Stomach (tissue), 8 donors: ENCODE measurements at regions not wholly inside any gene's neighbourhood (a gene's known extent, or its start where the extent isn't known, plus 50 kb on each side); places are given as distances from the start of the nearest gene placed in this dataset.

Experiments used
- DNase-seq, 2 donors: peaks; one replicate each; pipeline versions ENCODE4 v3.0.0 to v3.0.0-alpha.2; 2013 to 2019
- H3K27ac ChIP-seq, 5 donors: fragments of 200-600 bp in 4 of 5; sonication (generic) in 4 of 5; one replicate each; pipeline ENCODE4 v1.5.1; 2013 to 2019; ENCODE audit warnings: mild to moderate bottlenecking in 1 of 5, moderate library complexity in 1 of 5
- H3K27me3 ChIP-seq, 3 donors: fragments of 200-600 bp; sonication (generic); one replicate each; pipeline ENCODE4 v1.5.1; 2017 to 2019; ENCODE audit warnings: mixed run types in 1 of 3
- H3K36me3 ChIP-seq, 4 donors: fragments of 200-600 bp; sonication (generic); 1 replicate in 3 of 4; 2 replicates in 1 of 4; pipeline ENCODE4 v1.5.1; 2016 to 2019
- H3K4me1 ChIP-seq, 4 donors: fragments of 200-600 bp; sonication (generic); one replicate each; pipeline ENCODE4 v1.5.1; 2016 to 2019
- H3K4me3 ChIP-seq, 4 donors: fragments of 200-600 bp; sonication (generic) in 3 of 4; one replicate each; pipeline ENCODE4 v1.5.1; 2016 to 2019; ENCODE audit warnings: mild to moderate bottlenecking in 1 of 4
- H3K9me3 ChIP-seq, 4 donors: fragments of 200-600 bp; sonication (generic); one replicate each; pipeline ENCODE4 v1.5.1; 2016 to 2019
- CTCF ChIP-seq, 7 experiments: fragments of 450-650 bp in 4 of 7; fragments of 200-600 bp in 3 of 7; sonication (generic) in 3 of 7; IDR thresholded peaks; one replicate each; pipeline ENCODE4 v1.5.1; 2016 to 2019; ENCODE audit warnings: antibody characterized with exemption in 7 of 7, control low read depth in 2 of 7, mild to moderate bottlenecking in 1 of 7
- EP300 ChIP-seq: sonication (generic); formaldehyde crosslinking; IDR thresholded peaks from one replicate; pipeline ENCODE4 v1.6.1; 2017; ENCODE audit warnings: antibody characterized with exemption
- POLR2A ChIP-seq, 4 donors: fragments of 450-650 bp; IDR thresholded peaks; one replicate each; pipeline ENCODE4 v1.6.1; 2016; ENCODE audit warnings: antibody characterized with exemption in 4 of 4, control low read depth in 2 of 4, mild to moderate bottlenecking in 1 of 4, moderate library complexity in 1 of 4
- POLR2AphosphoS5 ChIP-seq, 3 donors: sonication (generic); formaldehyde crosslinking; IDR thresholded peaks; one replicate each; pipeline ENCODE4 v1.6.1; 2016; ENCODE audit warnings: antibody characterized with exemption in 3 of 3
- WGBS, 5 donors: extraction: QIAGEN DNeasy Blood & Tissue Kit in 3 of 5; methylation state at CpG; one replicate each; pipeline versions ENCODE4 v1.1.5 to v1.1.7; 2013 to 2018; 5-methylcytosine and 5-hydroxymethylcytosine counted together
- intact Hi-C: fragments of 100-400 bp; cut with DNase I; formaldehyde crosslinking; loops from one replicate; pipeline ENCODE4 v1.15.1; 2023; ENCODE audit warnings: low total_unique reads
- donor health status: healthy with polysubstance abuse.
- donor health status: Bipolar disorder and iron deficiency.
- donor health status: healthy.

DNA sequence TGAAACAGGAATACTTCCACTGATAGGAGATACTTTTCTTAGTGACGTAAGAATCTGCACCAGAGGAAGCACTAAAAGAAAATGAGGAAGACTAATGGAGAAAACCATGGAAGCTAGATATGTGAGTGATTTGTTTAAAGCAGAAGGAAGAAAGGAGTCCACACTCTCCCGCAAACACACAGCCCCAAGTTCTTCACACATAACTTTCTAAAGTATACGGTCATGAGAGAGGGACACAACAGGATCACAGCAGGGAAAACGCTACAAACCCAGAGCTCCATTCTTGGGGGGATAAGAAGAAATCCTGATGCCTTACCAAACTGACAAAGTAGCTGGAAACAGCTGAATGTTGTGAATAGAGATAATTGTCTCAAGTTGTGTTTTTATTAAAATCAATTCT lies 222.2 kb upstream of the TMEM161B start:
- no peaks in the 10 kb centered on the region for H3K27me3 ChIP-seq
- no peaks in the 10 kb centered on the region for H3K36me3 ChIP-seq

DNA sequence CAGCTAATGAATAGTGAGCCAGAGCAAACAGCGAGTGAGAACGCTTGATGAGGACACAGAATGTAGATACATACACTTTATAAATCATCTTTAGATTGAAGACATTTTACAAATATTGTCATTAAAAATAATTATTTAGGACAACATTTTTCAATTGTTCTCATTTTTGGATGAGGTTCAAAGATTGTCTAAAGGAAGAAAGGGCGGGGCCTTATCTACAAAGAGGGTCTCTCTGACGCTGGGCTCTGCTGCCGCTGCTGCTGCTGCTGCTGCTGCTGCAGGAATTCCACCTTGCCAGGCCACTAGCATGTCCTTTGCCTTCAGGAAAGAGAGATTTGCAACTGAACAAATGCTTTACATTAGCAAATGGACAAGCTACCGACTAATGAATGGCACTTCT lies 220.7 kb upstream of the TMEM161B start:
- Histone ChIP-seq H3K4me1 (no peaks in the 10 kb centered on the region), H3K36me3 (no peaks in the 10 kb centered on the region), H3K27me3 (no peaks in the 10 kb centered on the region), H3K27ac (no peak overlapping the region), H3K9me3 (no peaks in the 10 kb centered on the region), H3K4me3 (no peak overlapping the region)
- intact Hi-C loops: no loop called here
- TF ChIP-seq CTCF (IDR thresholded peaks at IDR 0.05) (no peak), POLR2A (IDR thresholded peaks at IDR 0.05) (no peak), POLR2AphosphoS5 (IDR thresholded peaks at IDR 0.05) (no peak), EP300 (no peak)
- no peak for DNase-seq
- WGBS, 5 donors: 31 to 48% (median 36%) methylated on average over 6 of the region's 6 CpGs

More for the DNA sequence above, 222.2 kb upstream of the TMEM161B start:
- Histone ChIP-seq H3K4me1 (no peaks in the 10 kb centered on the region), H3K4me3 (no peak overlapping the region), H3K9me3 (no peaks in the 10 kb centered on the region), H3K27ac (no peak overlapping the region)
- WGBS, 5 donors: 59 to 74% (median 61%) methylated on average over 4 of the region's 4 CpGs
- TF ChIP-seq EP300 (no peak), CTCF (IDR thresholded peaks at IDR 0.05) (no peak)
- no peak for DNase-seq
- intact Hi-C loops: no loop called here

DNA sequence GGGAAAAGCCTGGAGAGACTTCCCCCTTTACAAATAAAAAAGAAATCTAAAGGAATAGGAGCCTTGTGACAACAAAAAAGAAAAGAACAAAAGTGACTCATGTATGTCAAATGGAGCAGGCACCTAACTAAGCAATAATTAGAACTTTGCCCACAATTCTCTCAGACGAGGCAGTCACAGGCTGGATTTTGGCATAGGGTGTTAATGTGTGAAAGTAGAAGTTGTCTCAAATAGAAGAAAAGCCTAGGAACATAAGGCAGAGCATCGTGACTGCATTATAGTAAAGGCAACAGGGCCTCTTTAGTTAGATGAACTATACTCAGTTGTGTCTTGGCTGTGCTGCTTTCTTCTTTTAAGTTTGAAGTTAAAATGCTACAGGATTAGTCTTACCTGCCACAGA lies 219.9 kb upstream of the TMEM161B start:
- no peak for TF ChIP-seq POLR2A (IDR thresholded peaks at IDR 0.05)
- no peak for TF ChIP-seq POLR2AphosphoS5 (IDR thresholded peaks at IDR 0.05)
- no peak for TF ChIP-seq CTCF (IDR thresholded peaks at IDR 0.05)
- no peak for TF ChIP-seq EP300
- WGBS, 5 donors: 41 to 52% (median 49%) methylated on average over 2 of the region's 2 CpGs
- no peaks in the 10 kb centered on the region for H3K36me3 ChIP-seq

DNA sequence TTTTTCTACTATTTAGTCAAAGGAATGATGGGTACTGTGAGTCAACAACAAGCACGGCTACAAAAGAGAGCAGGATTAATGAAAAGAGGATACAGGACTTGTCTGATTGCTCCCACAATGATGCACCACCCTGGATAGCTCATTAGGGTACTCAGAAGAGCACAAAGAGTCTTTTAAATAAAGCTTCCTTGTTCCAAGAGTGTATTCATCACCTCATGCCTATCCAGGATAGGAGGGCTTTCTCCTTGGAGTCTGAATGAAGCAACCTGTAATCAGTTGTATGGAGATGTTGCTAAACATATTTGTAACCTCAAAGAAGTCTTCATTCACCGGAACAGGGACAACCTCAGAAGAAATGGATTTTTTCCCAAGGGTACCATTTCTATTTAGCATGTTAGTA lies 219.5 kb upstream of the TMEM161B start:
- intact Hi-C loops: no loop called here

More for the DNA sequence above, 219.9 kb upstream of the TMEM161B start:
- intact Hi-C loops: no loop called here
- H3K27ac ChIP-seq: no peak overlapping the region
- no peak overlapping the region for H3K4me3 ChIP-seq
- no peaks in the 10 kb centered on the region for H3K4me1 ChIP-seq
- H3K27me3 ChIP-seq: no peaks in the 10 kb centered on the region
- no peak for DNase-seq
- H3K9me3 ChIP-seq: no peaks in the 10 kb centered on the region

More for the DNA sequence above, 219.5 kb upstream of the TMEM161B start:
- TF ChIP-seq EP300 (no peak), POLR2AphosphoS5 (IDR thresholded peaks at IDR 0.05) (no peak), CTCF (IDR thresholded peaks at IDR 0.05) (no peak), POLR2A (IDR thresholded peaks at IDR 0.05) (no peak)
- no peak for DNase-seq
- no peaks in the 10 kb centered on the region for H3K9me3 ChIP-seq
- H3K4me3 ChIP-seq: no peak overlapping the region
- no peaks in the 10 kb centered on the region for H3K27me3 ChIP-seq
- whole genome bisulfite sequencing, 5 donors: 58 to 74% (median 71%) methylated on average over 2 of the region's 2 CpGs
- no peaks in the 10 kb centered on the region for H3K4me1 ChIP-seq
- H3K36me3 ChIP-seq: no peaks in the 10 kb centered on the region
- no peak overlapping the region for H3K27ac ChIP-seq
